Mucosa of stomach (tissue), 1 donor: ENCODE measurements at regions not wholly inside any gene's neighbourhood (a gene's known extent, or its start where the extent isn't known, plus 50 kb on each side); places are given as distances from the start of the nearest gene placed in this dataset.
"Not testable (repeated sequence)": the region's sequence is repeated elsewhere in the genome, so short reads cannot be mapped to it uniquely, and the experiment has no call there.

Experiments
- H3K27me3 ChIP-seq: one replicate; pipeline ENCODE4 v1.7.0; 2013; ENCODE audit warnings: mild to moderate bottlenecking, low read length; ENCODE audit not compliant: control insufficient read depth, insufficient read depth
- H3K36me3 ChIP-seq: one replicate; pipeline ENCODE4 v1.7.0; 2013; ENCODE audit warnings: low read length; ENCODE audit not compliant: control insufficient read depth, insufficient read depth
- H3K4me1 ChIP-seq: one replicate; pipeline ENCODE4 v1.7.0; 2013; ENCODE audit warnings: mild to moderate bottlenecking, low read length; ENCODE audit not compliant: control insufficient read depth, insufficient read depth
- H3K4me3 ChIP-seq: one replicate; pipeline ENCODE4 v1.7.0; 2013; ENCODE audit warnings: low read length
- H3K9ac ChIP-seq: one replicate; pipeline ENCODE4 v1.7.0; 2013; ENCODE audit warnings: mild to moderate bottlenecking, low read length, moderate library complexity
- H3K9me3 ChIP-seq: one replicate; pipeline ENCODE4 v1.7.0; 2013; ENCODE audit warnings: mild to moderate bottlenecking, low read length, moderate library complexity; ENCODE audit not compliant: control insufficient read depth
- donor health status: Pancreatic carcinoma.

DNA sequence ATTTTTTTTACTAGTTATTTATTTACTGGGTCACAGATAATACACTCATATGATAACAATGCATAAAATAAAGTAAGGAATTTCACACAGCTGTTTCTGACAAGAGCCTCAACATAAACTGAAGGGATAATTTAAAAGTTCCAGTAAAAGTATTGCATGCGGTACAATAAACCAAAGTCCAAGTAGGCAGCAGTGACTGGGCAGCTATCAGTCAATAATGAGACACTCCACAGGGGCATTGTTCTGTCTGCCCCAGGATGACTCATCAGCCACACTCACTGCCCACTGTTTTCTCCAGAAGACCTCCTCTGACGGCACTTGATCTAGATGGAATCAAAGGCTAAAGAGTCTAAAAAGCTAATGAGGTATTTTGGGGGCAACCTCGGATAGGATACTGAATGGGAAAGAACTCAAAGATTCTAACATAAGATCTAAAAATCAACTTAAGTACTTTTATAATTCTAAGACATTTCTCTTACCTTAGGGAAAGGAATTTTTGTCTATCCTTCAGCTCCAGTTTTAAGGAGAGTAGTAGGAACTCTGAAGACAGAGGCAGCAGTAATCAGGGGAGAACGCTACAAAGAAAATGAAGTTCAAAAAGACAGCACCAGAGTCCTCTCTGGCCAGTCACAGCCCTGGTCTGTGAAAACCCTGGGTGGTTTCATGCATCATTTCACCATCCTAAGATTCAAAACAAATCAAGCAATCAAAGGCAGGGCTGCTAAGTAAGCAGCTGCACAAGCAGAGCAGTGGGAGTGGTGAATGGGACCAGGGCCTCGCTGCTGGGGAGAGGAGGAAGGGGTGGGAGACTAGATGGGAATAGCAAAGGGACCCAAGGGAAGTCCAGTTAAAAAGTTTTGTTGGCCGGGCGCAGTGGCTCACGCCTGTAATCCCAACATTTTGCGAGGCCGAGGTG, 175.1 kb downstream of the AVL9 start:
- Histone ChIP-seq H3K9me3 (no peaks in the 10 kb centered on the region), H3K4me1 (peaks cover 28% of the 10 kb centered on the region), H3K27me3 (no peaks in the 10 kb centered on the region), H3K36me3 (no peaks in the 10 kb centered on the region), H3K9ac (no peak overlapping the region), H3K4me3 (no peak overlapping the region)

DNA sequence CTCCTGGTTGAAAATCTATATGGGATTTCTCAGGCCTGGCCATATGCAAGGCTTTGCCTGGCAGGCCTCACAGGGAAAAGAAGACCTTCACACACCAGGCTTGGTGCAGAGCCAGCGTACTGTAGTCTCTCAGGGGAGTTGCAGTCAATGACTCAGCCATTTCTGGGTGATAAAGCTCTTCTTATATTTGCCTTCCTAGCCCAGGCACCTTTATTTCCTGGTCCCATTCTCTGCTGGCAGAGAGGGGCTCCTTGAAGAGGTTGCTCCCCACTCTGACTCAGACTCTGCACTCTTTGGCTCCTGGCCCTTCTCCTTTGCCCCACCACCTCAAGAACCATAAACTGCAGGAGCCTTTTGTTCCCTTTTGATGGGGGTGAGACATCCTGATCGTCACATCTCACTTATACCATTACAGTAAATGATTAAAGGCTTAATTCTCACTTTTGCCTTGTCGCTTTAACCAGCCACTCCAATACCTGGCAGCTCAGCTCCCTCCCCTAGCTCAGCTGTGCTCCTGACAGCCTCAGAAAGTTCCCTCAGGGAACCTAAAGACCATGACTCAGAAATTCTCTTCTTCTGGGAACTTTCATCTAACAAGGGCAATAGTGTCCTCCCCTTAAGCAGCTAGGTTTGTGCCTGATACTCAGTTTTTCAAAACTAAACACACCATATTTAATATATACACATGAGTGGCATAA, 174.0 kb downstream of the AVL9 start:
- H3K9ac ChIP-seq, result peak overlapping the region; percentile 35
- H3K9me3 ChIP-seq, H3K27me3 ChIP-seq, H3K4me3 ChIP-seq, H3K36me3 ChIP-seq: not testable (repeated sequence)
- H3K4me1 ChIP-seq, result peaks cover 28% of the 10 kb centered on the region

GRCh38 chr7:32668387-32669097, 173.3 kb downstream of the AVL9 start:
- Histone ChIP-seq H3K4me1 (peaks cover 28% of the 10 kb centered on the region), H3K9ac (peak overlapping the region; percentile 35)
- H3K36me3 ChIP-seq, H3K9me3 ChIP-seq, H3K27me3 ChIP-seq, H3K4me3 ChIP-seq: not testable (repeated sequence)

GRCh38 chr7:32667586-32667985, 172.3 kb downstream of the AVL9 start:
- H3K9ac ChIP-seq, H3K4me3 ChIP-seq, H3K36me3 ChIP-seq, H3K27me3 ChIP-seq, H3K9me3 ChIP-seq: not testable (repeated sequence)
- H3K4me1 ChIP-seq, result peaks cover 28% of the 10 kb centered on the region

DNA sequence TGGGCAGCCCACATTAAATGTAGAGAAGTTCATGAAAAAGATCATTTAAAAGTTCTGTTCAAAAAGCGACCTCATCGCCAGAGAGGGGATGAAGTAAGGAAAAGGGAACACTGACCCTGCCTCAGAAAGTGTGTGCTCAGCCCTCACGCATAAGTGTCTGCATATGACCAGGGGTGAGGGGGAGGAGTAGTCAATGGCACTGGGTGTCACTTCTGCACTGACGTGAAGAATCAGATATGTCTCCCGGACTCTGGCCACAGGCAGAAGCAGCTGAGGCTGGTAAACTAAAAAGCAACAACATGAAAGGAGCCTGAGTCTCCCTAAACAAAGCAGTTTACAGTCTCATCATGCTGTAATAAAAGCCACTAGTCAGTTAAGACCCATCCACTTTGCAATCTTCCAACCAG, 168.5 kb downstream of the AVL9 start:
- not testable (repeated sequence) for H3K9ac ChIP-seq, H3K4me1 ChIP-seq, H3K4me3 ChIP-seq, H3K9me3 ChIP-seq, H3K36me3 ChIP-seq, H3K27me3 ChIP-seq

DNA sequence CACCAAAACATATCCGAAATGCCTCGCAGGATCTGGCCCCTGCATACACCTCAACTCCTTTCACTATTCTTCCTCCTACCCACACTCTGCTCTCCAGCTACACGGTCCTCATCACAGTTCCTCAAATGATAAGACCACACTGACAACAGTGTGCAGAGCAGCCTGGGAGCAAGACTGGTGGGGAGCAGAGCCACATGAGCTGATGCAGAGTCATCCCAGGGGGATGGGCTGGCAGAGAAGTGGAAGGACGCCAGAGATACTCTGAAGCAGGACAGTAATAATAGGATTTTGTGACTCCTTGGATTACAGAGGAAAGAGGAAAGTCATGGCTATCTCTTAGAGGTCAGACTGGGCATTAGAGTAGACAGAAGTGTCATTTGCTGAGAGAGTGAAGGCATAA, 167.2 kb downstream of the AVL9 start:
- not testable (repeated sequence) for H3K36me3 ChIP-seq, H3K4me3 ChIP-seq, H3K9ac ChIP-seq, H3K27me3 ChIP-seq, H3K4me1 ChIP-seq, H3K9me3 ChIP-seq

DNA sequence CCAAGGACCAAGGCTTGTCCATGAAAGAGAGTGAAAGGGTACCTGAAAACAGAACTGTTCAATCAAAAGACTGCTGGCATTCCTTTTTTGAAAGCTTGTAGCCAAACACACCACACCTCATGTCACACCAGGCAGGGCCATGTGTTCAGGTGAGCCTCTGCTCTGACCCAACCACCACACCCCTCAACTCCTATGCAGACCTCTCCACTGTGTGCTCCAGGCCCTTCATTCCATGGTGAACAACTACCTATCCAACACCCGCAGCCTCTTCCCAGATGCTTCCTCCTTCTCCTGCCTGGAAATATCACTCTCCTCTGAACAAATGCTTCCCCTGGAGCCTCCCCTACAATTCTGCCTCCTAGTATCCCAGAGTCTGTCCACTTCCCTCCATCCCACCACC, 166.6 kb downstream of the AVL9 start:
- H3K9ac ChIP-seq, result no peak overlapping the region
- H3K4me1 ChIP-seq, result peaks cover 10% of the 10 kb centered on the region
- no peaks in the 10 kb centered on the region for H3K27me3 ChIP-seq
- H3K4me3 ChIP-seq, result no peak overlapping the region
- no peaks in the 10 kb centered on the region for H3K9me3 ChIP-seq
- no peaks in the 10 kb centered on the region for H3K36me3 ChIP-seq

DNA sequence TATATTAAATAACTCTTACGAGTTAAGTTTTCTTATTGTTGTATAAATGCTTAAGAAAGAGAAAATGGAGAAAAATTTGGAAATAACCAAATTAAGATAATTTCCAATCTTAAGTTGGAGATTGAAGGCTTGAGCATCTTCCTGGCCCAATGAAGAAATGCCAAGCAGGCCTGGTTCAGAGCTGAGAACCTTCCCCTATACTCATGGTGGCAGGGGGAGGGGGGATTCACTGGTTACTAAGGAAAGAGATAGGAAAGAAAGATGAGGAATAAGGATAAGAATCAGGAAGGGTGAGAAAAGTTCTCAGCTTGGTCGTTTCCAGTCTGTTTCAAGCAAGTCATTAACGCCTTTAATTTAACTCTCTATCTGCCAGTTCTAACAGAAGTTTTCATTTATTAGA, 166.2 kb downstream of the AVL9 start:
- no peak overlapping the region for H3K9ac ChIP-seq
- no peak overlapping the region for H3K4me3 ChIP-seq
- peaks cover 10% of the 10 kb centered on the region for H3K4me1 ChIP-seq
- no peaks in the 10 kb centered on the region for H3K27me3 ChIP-seq
- no peaks in the 10 kb centered on the region for H3K9me3 ChIP-seq
- no peaks in the 10 kb centered on the region for H3K36me3 ChIP-seq

DNA sequence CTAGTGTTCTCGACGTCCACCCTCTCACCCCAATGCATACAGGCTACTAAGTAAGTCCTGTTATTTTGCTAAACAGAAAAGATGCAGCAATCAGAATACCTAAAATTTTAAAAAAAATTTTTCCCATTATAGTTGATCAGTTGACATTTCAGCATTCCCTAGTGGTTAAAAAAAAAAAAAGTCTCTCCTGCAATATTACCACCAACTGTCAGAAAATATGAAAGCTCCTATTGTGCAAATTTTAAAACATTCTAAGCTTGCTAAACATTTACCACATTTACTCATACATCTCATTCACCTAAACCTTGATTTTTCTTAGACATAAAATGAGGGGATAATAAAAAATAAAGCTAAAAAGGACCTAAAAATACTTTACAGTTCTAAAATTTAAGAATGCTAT, 165.6 kb downstream of the AVL9 start:
- Histone ChIP-seq H3K9ac (no peak overlapping the region), H3K36me3 (no peaks in the 10 kb centered on the region), H3K27me3 (no peaks in the 10 kb centered on the region), H3K9me3 (no peaks in the 10 kb centered on the region), H3K4me1 (peaks cover 10% of the 10 kb centered on the region), H3K4me3 (no peak overlapping the region)

- Histone ChIP-seq H3K27me3 (no peaks in the 10 kb centered on the region), H3K4me1 (peaks cover 10% of the 10 kb centered on the region), H3K9me3 (no peaks in the 10 kb centered on the region), H3K36me3 (no peaks in the 10 kb centered on the region), H3K4me3 (no peak overlapping the region), H3K9ac (no peak overlapping the region)
Measured at GRCh38 chr7:32659853-32660252, 164.6 kb downstream of the AVL9 start.

GRCh38 chr7:32658467-32658869, 163.2 kb downstream of the AVL9 start:
- Histone ChIP-seq H3K9ac (no peak overlapping the region), H3K27me3 (no peaks in the 10 kb centered on the region), H3K4me3 (no peak overlapping the region), H3K9me3 (no peaks in the 10 kb centered on the region), H3K4me1 (peaks cover 10% of the 10 kb centered on the region), H3K36me3 (no peaks in the 10 kb centered on the region)

- H3K36me3 ChIP-seq, result no peaks in the 10 kb centered on the region
- H3K9ac ChIP-seq, result no peak overlapping the region
- H3K4me3 ChIP-seq, result no peak overlapping the region
- H3K9me3 ChIP-seq, result no peaks in the 10 kb centered on the region
- H3K27me3 ChIP-seq, result no peaks in the 10 kb centered on the region
- H3K4me1 ChIP-seq, result peaks cover 10% of the 10 kb centered on the region
Measured at GRCh38 chr7:32658034-32658433, 162.7 kb downstream of the AVL9 start.
